Left lung (tissue), 4 donors: ENCODE measurements at regions not wholly inside any gene's neighbourhood (a gene's known extent, or its start where the extent isn't known, plus 50 kb on each side); places are given as distances from the start of the nearest gene placed in this dataset.

ENCODE experiments used
- ATAC-seq: fragments of 200-7000 bp; cut with Tn5 transposase; one replicate; pipeline ENCODE4 v1.9.1; 2020; ENCODE audit warnings: moderate library complexity
- DNase-seq, 4 donors: peaks; one replicate each; pipeline ENCODE4 v3.0.0-alpha.2; 2013 to 2020
- H3K27ac ChIP-seq, 2 donors: fragments of 200-600 bp; sonication (generic) in 1 of 2; one replicate each; pipeline versions ENCODE4 v1.5.0 to v1.8.0; 2020 to 2021
- H3K27me3 ChIP-seq, 2 donors: fragments of 200-600 bp; sonication (generic) in 1 of 2; one replicate each; pipeline versions ENCODE4 v1.5.0 to v1.8.0; 2020 to 2021
- H3K36me3 ChIP-seq, 2 donors: fragments of 200-600 bp; sonication (generic) in 1 of 2; one replicate each; pipeline versions ENCODE4 v1.5.0 to v1.8.0; 2020 to 2021
- H3K4me1 ChIP-seq, 2 donors: fragments of 200-600 bp; one replicate each; pipeline ENCODE4 v1.8.0; 2021
- H3K4me3 ChIP-seq, 2 donors: fragments of 200-600 bp; sonication (generic) in 1 of 2; one replicate each; pipeline versions ENCODE4 v1.5.0 to v1.8.0; 2020 to 2021; ENCODE audit warnings: mild to moderate bottlenecking in 1 of 2
- H3K9me3 ChIP-seq, 2 donors: fragments of 200-600 bp; sonication (generic) in 1 of 2; one replicate each; pipeline versions ENCODE4 v1.5.0 to v1.8.0; 2020 to 2021
- intact Hi-C, 2 donors: fragments of 100-400 bp; cut with DNase I; formaldehyde crosslinking; loops; one replicate each; pipeline versions ENCODE4 v1.11.2 to v1.14.2; 2022
- TF ChIP-seq, protein P1 (sequence below), 2 donors: fragments of 200-600 bp; sonication (generic) in 1 of 2; IDR thresholded peaks; one replicate each; pipeline versions ENCODE4 v1.5.0 to v1.8.0; 2021; ENCODE audit warnings: antibody characterized with exemption in 2 of 2
- donor health status: DM: no; HTN: yes; CAD: no.
- donor health status: DM: no; HTN: no; CAD: no.

- Histone ChIP-seq H3K27ac (no peak overlapping the region), H3K36me3 (no peaks in the 10 kb centered on the region), H3K27me3 (no peaks in the 10 kb centered on the region), H3K4me3 (no peak overlapping the region), H3K4me1 (no peaks in the 10 kb centered on the region), H3K9me3 (no peaks in the 10 kb centered on the region)
- ATAC-seq (no peak), DNase-seq (no peak)
- intact Hi-C loops, result no loop called here
- TF ChIP-seq, protein P1, sequence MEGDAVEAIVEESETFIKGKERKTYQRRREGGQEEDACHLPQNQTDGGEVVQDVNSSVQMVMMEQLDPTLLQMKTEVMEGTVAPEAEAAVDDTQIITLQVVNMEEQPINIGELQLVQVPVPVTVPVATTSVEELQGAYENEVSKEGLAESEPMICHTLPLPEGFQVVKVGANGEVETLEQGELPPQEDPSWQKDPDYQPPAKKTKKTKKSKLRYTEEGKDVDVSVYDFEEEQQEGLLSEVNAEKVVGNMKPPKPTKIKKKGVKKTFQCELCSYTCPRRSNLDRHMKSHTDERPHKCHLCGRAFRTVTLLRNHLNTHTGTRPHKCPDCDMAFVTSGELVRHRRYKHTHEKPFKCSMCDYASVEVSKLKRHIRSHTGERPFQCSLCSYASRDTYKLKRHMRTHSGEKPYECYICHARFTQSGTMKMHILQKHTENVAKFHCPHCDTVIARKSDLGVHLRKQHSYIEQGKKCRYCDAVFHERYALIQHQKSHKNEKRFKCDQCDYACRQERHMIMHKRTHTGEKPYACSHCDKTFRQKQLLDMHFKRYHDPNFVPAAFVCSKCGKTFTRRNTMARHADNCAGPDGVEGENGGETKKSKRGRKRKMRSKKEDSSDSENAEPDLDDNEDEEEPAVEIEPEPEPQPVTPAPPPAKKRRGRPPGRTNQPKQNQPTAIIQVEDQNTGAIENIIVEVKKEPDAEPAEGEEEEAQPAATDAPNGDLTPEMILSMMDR (IDR thresholded peaks at IDR 0.05), result no peak
Measured at GRCh38 chr9:3600672-3601071, 74.9 kb upstream of the RFX3 start.

DNA sequence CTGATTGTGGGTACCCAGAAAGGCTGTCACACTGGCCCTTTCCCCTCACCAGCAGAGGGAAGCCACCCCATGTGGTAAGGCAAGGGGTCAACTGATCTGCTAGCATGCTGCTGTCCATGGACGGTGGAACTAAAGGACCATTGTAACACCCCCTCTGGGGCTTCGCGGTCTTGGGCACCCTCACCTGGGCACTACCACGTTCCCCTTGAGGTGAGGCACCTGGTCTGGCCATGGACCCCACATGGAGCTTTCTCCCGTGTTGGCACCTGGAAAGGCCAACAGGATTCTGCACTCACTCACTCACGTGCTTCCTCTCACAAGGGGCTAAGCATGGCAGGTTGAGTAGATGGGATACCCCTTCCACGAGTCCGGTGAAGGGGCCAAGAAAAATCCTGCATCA is 72.0 kb upstream of the RFX3 start:
- DNase-seq (no peak), ATAC-seq (no peak)
- Histone ChIP-seq H3K27me3 (no peaks in the 10 kb centered on the region), H3K4me3 (no peak overlapping the region), H3K36me3 (no peaks in the 10 kb centered on the region), H3K9me3 (no peaks in the 10 kb centered on the region), H3K27ac (no peak overlapping the region), H3K4me1 (no peaks in the 10 kb centered on the region)
- TF ChIP-seq, protein P1 (IDR thresholded peaks at IDR 0.05), result no peak
- intact Hi-C loops, result no loop called here

DNA sequence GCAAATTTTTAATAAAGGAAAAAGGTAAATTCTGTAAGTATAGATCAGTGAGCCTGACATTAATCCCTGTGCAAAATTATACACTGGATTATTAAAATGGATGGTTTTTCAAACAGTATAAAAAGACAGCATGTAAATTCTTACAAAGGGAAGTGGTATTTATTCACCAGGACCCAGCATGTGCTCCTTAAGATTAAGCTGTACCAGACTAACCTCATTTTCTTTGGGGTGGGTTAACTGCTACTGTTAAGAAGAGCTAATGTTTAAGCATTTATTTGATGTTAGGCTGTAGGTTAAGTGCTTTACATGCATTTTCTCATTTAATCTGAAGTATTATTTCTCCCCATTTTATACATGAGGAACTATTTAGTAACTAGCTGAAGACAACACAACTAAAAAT is 60.3 kb upstream of the RFX3 start:
- no peaks in the 10 kb centered on the region for H3K4me1 ChIP-seq
- DNase-seq (no peak), ATAC-seq (no peak)
- H3K36me3 ChIP-seq, result no peaks in the 10 kb centered on the region
- TF ChIP-seq, protein P1 (IDR thresholded peaks at IDR 0.05), result no peak
- no peak overlapping the region for H3K27ac ChIP-seq
- intact Hi-C loops, result no loop called here
- no peak overlapping the region for H3K4me3 ChIP-seq
- H3K27me3 ChIP-seq, result no peaks in the 10 kb centered on the region
- H3K9me3 ChIP-seq, result peaks cover 0 to 44% of the 10 kb centered on the region in 2 donors

DNA sequence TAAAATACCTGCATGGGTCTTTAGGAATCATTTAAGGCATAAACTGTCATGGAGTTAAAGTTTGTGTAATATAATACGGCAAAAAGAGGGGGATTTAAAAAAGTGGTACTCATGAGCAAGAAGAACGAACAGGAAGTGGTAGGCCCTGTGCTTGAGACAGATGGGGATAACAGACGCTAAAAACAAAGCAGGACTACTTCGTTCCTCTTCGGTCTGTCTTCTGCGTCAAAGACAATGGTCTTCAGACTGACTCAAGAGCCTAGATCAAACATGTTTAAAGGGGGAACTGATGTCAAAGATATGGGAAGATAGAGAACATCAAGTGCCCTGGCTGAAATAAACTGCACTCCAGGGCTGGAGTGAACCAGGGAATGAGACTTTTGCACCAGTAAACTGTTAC is 59.8 kb upstream of the RFX3 start:
- TF ChIP-seq, protein P1 (IDR thresholded peaks at IDR 0.05), result no peak
- Histone ChIP-seq H3K4me1 (no peaks in the 10 kb centered on the region), H3K9me3 (peaks cover 0 to 48% of the 10 kb centered on the region in 2 donors), H3K27ac (no peak overlapping the region), H3K27me3 (no peaks in the 10 kb centered on the region), H3K4me3 (no peak overlapping the region), H3K36me3 (no peaks in the 10 kb centered on the region)
- no peak for ATAC-seq
- DNase-seq, result no peak
- intact Hi-C loops, result no loop called here

- no peak overlapping the region for H3K27ac ChIP-seq
- intact Hi-C loops, result no loop called here
- ATAC-seq (peak; percentile 47), DNase-seq (no peak)
- H3K4me3 ChIP-seq, result no peak overlapping the region
- no peaks in the 10 kb centered on the region for H3K36me3 ChIP-seq
- H3K9me3 ChIP-seq, result peaks cover 0 to 46% of the 10 kb centered on the region in 2 donors
- TF ChIP-seq, protein P1 (IDR thresholded peaks at IDR 0.05), result no peak
- H3K4me1 ChIP-seq, result no peaks in the 10 kb centered on the region
- no peaks in the 10 kb centered on the region for H3K27me3 ChIP-seq
Measured at GRCh38 chr9:3578786-3579185, 53.0 kb upstream of the RFX3 start.
